ENCODE measurements at regions not wholly inside any gene's neighbourhood (a gene's known extent, or its start where the extent isn't known, plus 50 kb on each side); places are given as distances from the start of the nearest gene placed in this dataset.
"Not testable (repeated sequence)": the region's sequence is repeated elsewhere in the genome, so short reads cannot be mapped to it uniquely, and the experiment has no call there.

DNA sequence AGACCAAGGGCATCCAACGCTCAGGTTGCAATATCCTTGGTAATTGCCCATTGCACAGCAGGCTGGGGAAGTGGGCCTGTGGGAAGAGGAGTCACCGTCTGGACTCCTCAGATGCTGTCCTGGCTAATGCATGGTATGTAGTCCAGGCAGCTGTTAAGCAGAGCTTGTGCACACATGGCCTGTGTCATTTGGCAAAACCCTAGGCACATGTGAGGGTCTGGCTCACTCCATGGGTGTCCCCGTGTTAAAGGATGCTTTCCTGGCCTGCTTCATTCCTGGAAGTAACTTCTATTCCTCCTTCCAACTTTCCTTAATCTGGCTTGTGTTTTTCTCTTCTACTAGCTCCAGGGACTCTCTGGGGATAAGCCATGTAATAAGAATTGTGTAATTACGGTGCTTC, 378.0 kb upstream of the CA10 start:
- no peak for DNase-seq (ENCODE audit: low spot score)

DNA sequence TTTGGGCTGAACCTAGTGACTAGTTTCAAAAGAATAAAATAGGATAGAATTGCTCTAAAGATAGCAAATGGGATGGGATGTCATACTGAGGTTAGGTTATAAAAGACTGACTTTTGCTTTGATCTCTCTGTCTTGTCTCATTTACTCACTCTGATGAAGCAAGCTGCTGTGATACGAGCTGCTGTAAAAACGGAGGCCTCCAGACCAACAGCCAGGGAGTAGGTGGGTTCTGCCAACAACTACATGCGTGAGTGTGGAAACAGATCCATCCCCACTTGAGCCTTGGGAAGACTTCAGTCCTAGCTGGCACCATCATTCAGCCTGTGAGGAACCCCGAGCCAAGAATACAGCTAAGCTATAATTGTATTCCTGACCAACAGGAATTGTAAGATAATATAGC, 373.9 kb upstream of the CA10 start:
- DNase-seq (ENCODE audit: low spot score), result no peak

DNA sequence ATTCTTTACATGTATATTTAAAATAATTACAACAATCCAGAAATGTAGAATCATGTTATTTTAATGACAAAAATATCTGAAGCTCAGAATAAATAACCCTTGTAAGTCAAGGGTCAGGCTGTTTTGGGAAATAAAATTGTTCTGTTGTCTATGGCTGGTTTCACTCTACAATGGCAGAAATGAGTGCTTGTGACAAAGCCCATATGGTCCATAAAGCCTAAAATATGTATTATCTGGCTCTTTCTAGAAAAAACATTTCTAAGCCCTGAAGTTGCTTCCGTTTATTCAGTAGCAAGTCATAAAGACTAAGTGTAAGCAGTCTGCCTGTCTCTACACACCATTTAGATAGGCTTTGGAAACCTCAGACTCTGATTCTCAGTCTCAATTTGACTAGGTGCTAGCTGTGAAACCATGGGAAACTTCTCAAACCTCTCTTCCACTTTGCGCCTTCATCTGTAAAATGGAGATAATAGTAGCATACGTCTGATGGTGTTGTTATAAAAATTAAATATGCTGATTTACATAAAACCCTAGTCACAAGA, 365.7 kb upstream of the CA10 start:
- no peak for DNase-seq (ENCODE audit: low spot score)

DNA sequence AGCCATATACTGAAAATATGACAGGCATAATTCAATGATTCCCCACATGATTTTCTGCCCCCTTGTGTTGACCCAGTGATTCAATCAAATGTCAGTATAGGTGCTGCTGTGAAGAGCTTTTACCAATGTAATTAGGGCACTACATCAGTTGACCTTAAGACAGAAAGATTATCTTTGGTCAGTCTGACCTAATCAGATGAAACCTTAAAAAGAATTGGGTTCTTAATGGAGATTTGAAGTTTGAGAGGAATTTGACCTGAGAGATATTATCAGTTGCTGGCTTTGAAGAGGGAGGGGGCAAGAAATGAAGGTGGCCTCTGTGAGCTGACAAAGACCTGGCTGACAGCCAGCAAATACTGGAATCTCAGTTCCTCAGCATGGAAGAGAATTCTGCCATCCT, 358.7 kb upstream of the CA10 start:
- no peak for DNase-seq (ENCODE audit: low spot score)

DNA sequence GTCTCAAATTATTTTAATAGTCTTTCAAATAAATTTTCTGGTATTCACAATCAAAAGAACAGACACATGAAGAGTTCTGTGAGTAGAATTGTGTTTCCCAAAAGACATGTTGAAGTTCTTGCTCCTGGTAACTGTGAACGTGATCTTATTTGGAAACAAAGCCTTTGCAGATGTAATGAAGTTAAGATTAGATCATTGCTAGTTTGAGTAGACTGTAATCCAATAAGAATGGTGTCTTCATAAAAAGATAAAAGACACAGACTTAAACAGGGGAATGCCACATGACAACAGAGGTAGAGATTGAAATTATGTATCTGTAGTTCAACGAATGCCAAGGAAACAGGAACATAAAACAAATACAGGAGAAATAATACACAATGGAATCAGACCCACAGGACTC, 357.4 kb upstream of the CA10 start:
- DNase-seq (ENCODE audit: low spot score), result no peak

DNA sequence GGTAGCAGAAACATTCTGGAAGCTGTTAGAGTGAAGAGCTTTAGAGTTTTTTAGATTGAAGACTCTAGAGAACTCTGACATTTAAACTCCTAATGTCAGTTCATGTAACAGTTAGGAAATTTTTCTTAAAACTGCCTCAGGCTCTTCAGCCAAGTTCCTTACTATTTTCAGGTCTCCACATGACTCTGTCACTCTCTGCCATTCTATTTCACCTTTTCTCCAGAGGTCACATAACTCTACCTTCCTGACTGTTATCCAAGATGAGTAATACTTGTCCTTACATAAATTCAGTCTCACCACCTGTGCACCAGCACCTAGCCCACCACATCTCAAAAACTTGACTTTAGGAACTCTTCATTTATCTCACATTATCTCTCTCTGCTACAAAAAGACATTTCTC, 347.1 kb upstream of the CA10 start:
- DNase-seq (ENCODE audit: low spot score), result no peak

DNA sequence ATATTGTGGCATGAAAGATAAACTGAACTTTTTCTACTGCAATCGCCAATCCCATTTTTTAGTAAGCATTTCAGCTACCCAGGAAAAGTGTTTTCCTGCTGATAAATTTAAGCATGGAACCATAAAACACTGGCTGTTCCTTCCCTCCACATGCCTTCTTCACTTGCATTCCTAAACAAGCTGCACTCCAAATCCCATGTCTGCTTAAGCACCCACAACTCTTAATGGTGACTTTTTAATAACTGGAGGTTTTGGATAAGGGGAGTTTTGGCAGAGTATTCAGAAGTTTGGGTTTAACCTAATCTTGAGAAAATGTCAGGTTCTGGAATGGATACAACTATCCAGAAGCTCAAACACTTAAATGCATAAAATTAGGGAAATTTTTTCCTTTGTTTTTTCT, 345.6 kb upstream of the CA10 start:
- DNase-seq (ENCODE audit: low spot score), result no peak

DNA sequence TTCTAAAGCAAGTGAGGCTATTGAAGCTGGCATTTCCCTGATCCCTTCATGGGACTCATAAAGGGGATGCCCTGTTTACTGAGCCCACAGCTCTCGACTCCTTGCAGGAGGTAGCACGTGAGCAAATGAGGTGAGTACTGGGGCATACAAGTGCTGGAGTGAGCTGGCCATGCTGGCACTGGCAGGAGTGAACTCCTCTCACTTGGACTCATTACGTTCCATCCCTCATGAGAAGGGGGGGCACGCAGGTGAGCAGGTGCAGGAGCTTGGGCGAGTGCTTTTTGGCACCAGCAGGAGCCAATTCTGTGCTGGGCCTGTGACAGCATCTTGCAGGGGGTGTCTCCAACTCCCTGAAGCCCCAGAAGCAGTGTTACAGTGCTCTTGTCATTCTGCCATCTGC, 337.1 kb upstream of the CA10 start:
- no peak for DNase-seq (ENCODE audit: low spot score)

DNA sequence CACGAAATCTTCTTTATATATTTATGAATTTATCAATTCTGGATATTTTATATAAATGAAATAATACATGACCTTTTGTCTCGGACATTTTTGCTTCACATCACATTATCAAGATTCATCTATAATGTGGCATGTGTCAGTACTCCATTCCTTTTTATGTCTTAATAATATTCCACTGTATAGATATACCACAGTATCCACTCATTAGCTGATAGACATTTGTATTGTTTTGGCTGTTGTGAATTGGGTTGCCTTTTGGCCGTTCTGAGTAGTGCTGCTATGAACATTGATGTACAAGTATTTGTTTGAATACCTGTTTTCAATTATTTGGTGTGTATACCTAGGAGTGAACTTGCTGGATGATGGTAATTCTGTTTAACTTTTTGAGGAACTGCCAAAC, 323.8 kb upstream of the CA10 start:
- no peak for DNase-seq (ENCODE audit: low spot score)

DNA sequence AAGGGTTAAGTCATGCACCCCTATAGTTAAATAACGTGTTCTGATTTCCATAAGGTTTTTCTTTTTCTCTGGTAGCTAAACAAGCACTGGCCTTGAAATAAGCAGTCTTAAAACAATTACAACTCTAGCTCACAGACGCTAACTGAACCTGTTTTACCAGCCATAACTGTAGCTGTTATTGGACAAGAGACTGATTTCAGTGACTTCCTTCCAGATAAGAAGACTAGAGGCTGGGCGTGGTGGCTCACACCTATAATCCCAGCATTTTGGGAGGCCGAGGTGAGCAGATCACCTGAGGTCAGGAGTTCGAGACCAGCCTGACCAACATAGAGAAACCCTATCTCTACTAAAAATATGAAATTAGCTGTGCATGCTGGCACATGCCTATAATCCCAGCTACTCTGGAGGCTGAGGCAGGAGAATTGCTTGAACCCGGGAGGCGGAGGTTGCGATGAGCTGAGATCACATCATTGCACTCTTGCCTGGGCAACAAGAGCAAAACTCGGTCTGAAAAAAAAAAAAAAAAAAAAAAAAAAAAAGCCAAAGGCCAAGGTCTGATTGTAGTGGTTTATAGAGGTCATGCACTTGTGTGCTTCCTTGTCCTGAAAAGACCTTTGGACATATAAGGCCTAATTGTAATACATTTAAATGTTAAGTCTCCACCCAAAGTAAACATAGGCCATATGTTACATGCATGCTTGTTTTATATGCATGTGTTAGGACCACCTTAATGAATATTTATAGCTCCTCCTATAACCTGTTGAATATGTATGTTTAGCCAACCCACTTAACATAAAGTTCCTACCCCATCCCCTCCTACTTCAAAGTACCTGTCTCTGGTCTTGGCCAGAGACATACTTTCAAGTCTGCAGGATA, 319.5 kb upstream of the CA10 start:
- DNase-seq (ENCODE audit: low spot score), result no peak

DNA sequence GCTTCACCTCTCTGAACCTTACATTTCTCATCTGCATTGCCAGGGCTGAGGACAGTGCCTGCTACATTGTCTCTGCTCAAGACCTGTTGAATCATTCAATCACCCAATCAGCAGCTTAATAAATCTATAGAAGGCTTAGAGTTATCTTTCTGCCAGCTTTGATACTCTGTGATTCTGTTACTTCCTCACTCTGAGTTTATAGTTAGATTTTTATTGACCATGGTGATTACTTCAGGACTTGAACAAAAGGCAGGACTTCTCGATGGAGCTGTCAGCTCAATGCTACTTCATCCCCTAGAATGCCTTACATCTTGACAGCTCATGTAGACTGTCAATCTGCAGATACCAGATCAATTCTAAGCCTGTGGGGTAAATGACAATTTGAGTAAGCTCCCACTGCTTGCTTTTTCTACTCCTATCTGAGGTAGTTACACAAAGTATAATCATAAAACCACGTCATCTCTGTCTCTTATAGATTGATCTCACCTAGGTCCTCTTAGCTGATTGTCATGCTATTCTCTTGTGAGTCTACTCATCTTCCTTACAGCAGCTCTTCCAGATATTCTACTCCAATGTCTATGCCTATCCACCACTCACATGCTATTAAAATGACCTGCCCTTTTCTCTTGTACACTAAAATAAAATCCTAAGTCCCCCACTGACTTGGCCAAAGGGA, 318.3 kb upstream of the CA10 start:
- no peak for DNase-seq (ENCODE audit: low spot score)

DNA sequence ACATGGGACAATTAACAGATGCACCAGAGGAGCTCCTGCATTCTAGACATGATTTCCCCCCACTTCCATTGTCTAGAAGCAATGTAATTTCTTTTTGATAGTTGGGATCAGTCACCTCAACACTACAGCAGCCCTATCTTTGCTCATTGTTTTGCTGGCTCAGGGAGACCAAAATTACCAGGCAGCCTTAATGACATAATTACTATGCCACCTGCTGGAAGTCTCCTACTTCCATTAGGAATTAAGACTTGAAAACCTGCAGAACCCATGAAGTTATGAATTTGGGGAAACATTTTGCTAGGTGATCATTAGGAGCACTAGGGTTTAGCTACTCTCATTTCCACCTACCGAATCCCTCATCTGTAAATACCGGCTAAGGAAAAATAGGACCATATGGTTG, 312.0 kb upstream of the CA10 start:
- DNase-seq (ENCODE audit: low spot score), result no peak

DNA sequence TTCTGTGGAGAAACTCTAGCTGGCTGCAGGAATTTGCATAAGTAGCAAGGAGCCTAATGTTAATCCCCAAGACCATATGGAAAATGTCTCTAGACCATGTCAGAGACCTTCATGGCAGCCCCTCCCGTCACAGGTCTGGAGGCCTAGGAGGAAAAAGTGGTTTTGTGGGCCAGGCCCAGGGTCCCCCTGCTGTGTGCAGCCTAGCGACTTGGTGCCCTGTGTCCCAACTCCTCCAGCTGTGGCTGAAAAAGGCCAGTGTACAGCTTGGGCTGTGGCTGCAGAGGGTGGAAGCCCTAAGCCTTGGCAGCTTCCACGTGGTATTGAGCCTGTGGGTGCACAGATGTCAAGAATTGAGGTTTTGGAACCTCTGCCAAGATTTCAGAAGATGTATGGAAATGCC, 306.9 kb upstream of the CA10 start:
- no peak for DNase-seq (ENCODE audit: low spot score)

DNA sequence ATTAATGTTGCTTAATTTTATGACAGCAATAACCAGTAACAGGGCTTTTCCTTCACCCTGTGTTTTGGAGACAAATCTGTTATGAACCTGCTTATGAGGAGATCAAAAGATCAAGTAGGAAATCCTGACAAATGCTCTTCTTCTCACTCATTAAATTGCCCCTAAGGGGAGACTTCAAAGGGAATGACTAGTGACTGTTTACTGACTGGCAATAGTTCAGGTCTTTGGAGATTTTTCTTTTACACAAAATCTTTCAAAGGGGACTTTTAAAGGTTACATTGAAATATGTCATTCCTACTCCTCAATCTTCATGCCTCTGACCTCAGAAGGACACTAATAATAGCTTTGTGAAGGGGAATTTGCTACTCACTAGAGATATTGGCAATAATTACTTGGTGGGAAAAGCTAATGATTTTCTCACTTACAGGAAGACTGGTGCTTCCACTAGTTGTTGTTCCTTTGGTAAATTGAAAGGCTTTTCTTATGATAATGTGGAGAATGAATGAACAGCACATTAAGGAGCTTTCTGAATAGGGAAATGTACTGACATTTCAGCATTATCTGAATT, 292.9 kb upstream of the CA10 start:
- no peak for DNase-seq (ENCODE audit: low spot score)

DNA sequence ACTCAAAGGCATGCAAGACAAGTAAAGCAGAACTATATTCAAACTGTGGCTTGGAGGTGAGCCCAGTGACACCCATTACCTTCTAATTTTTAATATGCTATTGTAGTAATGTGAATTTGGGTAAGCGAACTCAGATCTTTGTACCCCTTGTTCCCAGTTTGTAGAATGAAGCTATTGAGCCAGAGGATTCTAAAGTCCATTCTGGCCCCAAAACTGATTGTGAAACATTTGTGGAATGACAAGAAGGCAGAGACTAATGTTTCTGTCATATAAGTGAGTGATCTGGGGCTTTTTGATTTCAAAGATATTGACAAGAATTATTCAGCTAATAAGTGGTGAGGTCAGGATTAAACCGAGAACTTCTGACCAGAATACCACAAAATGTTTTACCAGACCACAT, 283.8 kb upstream of the CA10 start:
- no peak for DNase-seq (ENCODE audit: low spot score)

DNA sequence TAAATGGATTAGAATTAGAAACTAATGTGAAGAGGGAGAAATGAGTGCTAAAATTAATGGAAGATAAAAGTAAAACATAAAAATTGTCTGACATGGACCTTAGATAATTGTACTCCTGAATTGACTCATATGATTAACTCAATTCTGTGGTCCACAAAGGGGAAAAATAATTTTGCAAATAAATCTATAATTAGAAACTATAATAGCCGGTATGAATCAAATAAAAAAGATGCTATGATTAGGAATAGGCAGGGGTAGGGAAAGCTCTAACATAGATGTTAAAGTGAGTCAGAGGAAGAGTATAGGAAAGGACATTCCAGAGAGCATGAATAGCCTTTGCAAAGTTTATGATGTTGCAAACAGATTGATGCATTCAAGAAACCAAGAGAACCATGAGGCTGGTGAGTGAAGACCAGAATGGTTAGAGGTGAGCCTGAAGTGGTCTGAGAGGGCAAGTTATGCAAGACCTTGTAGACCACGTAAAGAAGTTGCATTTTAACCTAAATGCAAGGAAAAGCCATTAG, 262.1 kb upstream of the CA10 start:
- DNase-seq (ENCODE audit: low spot score), result no peak

DNA sequence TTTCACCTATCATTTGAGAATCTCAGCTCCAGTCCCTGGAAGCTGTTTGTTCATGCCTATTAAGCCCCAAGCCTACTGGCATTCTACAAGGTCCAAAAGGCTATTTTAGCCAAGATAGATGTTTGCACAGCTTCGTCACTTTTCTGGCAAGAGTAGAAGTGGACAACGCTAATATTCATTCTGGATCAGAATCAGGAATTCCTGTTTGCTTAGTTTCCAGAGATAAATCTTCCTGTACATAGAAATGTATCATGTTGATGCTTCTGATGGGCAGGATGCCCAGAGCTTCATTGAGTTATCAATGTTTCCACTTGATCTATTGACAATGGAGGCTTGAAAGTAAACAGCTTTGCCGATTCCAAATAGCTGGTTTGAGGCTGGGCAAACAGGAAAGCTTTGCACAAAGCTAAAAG, 260.7 kb upstream of the CA10 start:
- DNase-seq (ENCODE audit: low spot score), result no peak

DNA sequence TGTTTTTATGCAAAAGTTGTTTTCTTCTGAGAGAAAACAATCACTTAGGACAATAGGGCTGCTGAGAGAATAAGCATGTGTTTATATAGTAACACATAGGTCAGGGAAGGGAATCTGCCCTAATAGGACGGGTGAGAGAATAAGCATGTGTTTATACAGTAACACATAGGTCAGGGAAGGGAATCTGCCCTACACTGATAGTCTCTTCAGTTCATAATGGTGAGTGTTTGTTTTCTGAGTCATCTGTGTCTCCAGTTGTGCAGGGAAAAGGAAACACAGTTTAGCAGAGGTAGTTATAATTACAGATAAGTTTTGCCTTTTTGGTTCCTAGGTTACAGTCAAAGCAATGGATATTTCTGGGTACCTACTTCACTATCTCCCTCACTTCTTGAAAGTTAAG, 252.3 kb upstream of the CA10 start:
- DNase-seq (ENCODE audit: low spot score), result no peak

DNA sequence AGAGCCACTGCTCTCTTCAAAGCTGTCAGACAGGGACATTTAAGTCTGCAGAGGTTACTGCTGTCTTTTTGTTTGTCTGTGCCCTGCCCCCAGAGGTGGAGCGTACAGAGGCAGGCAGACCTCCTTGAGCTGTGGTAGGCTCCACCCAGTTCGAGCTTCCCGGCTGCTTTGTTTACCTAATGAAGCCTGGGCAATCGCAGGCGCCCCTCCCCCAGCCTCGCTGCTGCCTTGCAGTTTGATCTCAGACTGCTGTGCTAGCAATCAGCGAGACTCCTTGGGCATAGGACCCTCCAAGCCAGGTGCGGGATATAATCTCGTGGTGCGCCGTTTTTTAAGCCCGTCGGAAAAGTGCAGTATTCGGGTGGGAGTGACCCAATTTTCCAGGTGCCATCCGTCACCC, 250.7 kb upstream of the CA10 start:
- DNase-seq (ENCODE audit: low spot score), result not testable (repeated sequence)

DNA sequence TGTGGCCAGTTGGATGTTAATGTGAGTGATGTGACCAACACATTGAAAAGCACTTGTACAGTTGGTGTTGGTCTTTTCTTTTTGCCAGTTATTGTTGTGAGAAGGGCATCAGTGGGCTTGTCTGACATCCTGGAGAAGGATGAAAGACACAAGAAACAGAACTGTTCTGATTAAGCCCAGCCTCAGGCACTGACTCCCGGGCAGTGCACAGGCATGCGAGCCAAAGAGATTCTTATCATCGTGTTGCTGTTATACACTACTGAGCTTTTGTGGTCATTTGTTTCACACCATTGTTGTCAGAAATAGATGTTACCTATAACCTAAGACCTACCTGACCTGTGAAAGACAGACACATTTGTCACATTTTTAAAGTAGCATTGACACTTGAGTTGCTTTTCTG, 236.8 kb upstream of the CA10 start:
- DNase-seq (ENCODE audit: low spot score), result no peak

DNA sequence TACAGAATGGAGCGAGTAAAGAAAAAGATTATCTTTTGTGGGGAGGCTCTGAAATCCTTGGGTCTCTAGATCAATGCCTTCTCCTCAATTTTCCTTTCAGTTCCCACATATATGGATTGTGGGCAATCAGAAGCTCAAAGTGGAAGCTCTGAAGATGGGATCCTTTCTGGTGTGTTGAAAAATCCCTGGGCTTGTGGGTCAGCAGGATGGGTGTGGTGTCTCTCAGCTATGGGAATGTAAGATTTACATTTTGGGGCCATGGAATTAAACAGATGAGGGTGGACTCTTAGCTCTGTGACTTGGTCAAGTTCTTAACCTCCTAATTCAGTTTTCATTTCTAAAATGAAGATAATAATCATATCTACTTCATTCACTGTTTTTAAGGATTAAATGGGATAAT, 231.9 kb upstream of the CA10 start:
- DNase-seq (ENCODE audit: low spot score), result no peak

DNA sequence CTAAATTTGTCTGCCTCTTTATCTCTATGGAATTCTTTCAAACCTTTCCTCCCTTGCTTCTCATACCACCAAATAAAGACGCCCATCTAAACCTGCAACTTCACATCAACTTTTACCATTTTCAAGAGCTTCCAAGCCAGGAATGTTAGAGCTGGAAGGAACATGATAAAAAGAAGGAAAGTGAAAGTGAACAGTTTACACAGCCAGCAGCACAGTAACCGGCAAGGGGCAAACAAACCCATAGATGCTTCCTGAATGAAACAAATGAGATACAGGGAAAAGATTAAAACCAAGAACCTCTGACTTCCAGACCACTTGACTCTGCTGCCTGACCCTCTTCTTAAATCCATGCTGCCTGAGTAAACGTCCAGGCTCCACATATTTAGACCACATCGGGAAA, 231.1 kb upstream of the CA10 start:
- no peak for DNase-seq (ENCODE audit: low spot score)

DNA sequence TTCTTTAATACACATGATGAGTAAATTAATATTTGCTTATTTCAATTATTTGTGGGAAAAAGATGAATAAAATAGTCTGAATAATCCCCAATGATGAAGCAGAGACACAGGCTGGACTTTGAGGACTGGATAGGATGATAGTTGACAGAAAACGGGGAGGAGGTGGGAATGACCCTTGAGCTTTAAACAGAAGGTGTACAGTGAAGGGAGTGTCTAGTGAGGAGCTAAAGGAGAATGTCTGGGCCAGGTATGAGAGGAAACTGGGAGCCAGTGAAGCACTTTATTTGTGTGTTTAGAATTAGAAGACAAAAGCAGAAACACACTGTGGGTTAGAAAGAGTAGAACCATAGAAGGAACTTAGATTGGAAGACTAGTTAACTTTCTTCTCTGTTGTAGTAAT, 230.4 kb upstream of the CA10 start:
- no peak for DNase-seq (ENCODE audit: low spot score)

All from kidney capillary endothelial cell (primary cell).